GM06990 (cell line): ENCODE measurements at regions not wholly inside any gene's neighbourhood (a gene's known extent, or its start where the extent isn't known, plus 50 kb on each side); places are given as distances from the start of the nearest gene placed in this dataset.
"Not testable (repeated sequence)": the region's sequence is repeated elsewhere in the genome, so short reads cannot be mapped to it uniquely, and the experiment has no call there.

Experiments
- DNase-seq: peaks from one replicate; pipeline ENCODE4 v3.0.0-alpha.2; 2011; ENCODE audit not compliant: insufficient read length; ENCODE audit errors: extremely low read depth
- H3K27me3 ChIP-seq: replicated peaks from 2 replicates; pipeline ENCODE4 v1.6.0; 2011; ENCODE audit warnings: low read length; ENCODE audit not compliant: control insufficient read depth, insufficient read depth
- H3K36me3 ChIP-seq: 2 replicates; pipeline ENCODE4 v1.5.1; 2011; ENCODE audit warnings: low read length; ENCODE audit not compliant: control insufficient read depth, insufficient read depth
- H3K4me3 ChIP-seq: replicated peaks from 2 replicates; pipeline ENCODE4 v1.5.1; 2011; ENCODE audit warnings: low read depth, mild to moderate bottlenecking, control low read depth, low read length
- TF ChIP-seq, protein P1 (sequence below): IDR thresholded peaks from 2 replicates; pipeline ENCODE4 v1.5.1; 2011; ENCODE audit warnings: low read length, control low read depth, mild to moderate bottlenecking, inconsistent platforms; ENCODE audit not compliant: insufficient read depth, poor library complexity, severe bottlenecking

DNA sequence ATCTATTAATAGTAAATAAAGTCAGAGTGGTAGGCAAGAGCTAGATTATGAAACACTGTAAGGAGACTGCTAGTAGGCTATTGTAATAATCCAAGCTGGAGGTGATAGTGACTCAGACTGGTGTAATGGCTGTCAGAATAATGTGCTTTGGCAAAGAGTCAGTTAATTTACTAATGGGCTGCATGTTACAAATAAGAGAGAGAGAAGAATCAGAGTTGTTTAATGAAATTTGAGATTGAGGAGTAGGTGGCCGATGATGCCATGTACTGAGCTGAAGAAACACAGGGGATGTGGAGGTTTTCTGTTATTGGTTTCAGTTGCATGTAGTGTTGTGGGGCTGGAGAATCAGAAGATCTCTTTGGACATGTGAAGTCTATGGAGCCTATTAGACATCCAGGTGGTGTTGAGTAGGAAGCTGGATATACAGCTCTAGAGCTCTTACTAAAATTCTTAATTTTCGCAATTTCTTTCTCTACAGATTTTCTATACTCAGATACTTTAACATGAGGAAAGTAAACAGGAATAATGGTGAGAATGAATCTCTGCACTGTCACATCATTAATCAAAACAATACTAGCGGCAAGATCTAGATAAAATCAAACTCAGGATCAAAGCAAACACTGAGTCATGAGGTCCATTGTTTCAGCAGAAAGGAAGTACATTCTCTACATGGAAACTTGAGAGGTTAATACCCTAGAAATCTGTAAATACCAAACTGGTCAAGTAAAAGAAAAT lies 167.7 kb downstream of the SIM1 start:
- H3K36me3 ChIP-seq, result no peaks in the 10 kb centered on the region
- no peak overlapping the region for H3K4me3 ChIP-seq
- no peak for DNase-seq
- TF ChIP-seq, protein P1, sequence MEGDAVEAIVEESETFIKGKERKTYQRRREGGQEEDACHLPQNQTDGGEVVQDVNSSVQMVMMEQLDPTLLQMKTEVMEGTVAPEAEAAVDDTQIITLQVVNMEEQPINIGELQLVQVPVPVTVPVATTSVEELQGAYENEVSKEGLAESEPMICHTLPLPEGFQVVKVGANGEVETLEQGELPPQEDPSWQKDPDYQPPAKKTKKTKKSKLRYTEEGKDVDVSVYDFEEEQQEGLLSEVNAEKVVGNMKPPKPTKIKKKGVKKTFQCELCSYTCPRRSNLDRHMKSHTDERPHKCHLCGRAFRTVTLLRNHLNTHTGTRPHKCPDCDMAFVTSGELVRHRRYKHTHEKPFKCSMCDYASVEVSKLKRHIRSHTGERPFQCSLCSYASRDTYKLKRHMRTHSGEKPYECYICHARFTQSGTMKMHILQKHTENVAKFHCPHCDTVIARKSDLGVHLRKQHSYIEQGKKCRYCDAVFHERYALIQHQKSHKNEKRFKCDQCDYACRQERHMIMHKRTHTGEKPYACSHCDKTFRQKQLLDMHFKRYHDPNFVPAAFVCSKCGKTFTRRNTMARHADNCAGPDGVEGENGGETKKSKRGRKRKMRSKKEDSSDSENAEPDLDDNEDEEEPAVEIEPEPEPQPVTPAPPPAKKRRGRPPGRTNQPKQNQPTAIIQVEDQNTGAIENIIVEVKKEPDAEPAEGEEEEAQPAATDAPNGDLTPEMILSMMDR, result no peak
- H3K27me3 ChIP-seq, result no peaks in the 10 kb centered on the region

DNA sequence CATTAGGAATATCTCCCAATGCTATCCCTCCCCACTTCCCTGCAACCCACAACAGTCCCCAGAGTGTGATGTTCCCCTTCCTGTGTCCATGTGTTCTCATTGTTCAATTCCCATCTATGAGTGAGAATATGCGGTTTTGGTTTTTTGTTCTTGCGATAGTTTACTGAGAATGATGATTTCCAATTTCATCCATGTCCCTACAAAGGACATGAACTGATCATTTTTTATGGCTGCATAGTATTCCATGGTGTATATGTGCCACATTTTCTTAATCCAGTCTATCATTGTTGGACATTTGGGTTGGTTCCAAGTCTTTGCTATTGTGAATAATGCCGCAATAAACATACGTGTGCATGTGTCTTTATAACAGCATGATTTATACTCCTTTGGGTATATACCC lies 169.5 kb downstream of the SIM1 start:
- H3K4me3 ChIP-seq, H3K36me3 ChIP-seq, H3K27me3 ChIP-seq, DNase-seq: not testable (repeated sequence)

DNA sequence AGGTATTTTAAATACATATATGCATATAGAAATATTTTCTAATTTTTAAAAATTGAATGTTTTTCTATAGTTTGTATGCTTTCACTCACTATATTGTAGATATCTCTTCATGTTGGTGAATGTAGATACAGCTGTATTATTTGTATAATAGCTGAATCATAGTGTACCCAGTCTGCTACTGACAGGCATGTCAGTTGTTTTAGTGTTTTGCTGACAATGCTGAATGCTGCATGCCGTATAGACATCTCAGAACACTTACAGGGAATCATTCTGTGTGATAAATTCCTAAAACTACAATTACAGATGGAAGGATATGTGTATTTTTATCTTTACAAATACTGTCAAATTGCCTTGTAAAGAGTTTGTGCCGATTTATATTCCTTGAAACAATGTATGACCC lies 175.4 kb downstream of the SIM1 start:
- DNase-seq, result no peak
- no peak overlapping the region for H3K4me3 ChIP-seq

DNA sequence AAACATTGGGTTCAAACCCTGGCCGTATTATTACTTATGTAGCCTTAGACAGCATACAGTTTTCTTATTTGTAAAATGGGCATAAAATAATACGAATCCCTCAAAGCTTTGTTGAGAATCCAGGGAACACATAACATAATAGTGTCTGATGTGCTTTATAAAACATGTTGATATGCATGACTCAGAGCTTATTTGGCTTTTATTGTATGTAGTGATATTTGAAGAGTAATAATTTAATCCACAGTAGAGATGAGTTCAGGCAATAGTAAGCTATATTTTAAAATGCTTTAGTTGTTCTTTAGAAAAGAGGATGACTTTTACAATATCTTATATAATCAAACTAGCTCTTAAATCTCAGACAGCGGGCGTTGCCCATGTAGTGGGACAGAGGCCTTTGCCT lies 176.4 kb downstream of the SIM1 start:
- Histone ChIP-seq H3K36me3 (no peaks in the 10 kb centered on the region), H3K4me3 (no peak overlapping the region), H3K27me3 (no peaks in the 10 kb centered on the region)
- no peak for DNase-seq
- TF ChIP-seq, protein P1, result no peak

More for the DNA sequence above, 175.4 kb downstream of the SIM1 start:
- TF ChIP-seq, protein P1, result no peak
- Histone ChIP-seq H3K27me3 (no peaks in the 10 kb centered on the region), H3K36me3 (no peaks in the 10 kb centered on the region)

DNA sequence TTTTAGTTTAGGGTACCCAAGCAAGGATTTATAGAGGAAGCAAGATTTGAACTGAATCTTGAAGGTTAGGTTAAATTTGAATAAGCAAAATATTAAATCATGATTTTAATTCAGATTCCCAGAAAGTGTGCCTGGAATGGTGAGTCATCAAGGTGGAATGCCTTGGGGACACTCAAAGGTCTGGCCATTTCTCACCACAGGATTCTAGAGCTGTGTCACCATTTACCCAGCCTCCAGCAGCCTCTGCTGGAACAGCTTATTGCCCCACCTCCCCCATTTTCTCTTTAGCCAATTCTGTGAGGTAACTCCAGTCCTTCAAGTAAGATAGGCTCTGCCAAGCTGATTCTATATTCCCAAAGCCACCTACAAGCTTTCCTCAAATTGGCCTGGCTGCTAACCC lies 181.4 kb downstream of the SIM1 start:
- no peak for DNase-seq
- no peaks in the 10 kb centered on the region; the same call in 1 of the 2 replicates for H3K27me3 ChIP-seq
- TF ChIP-seq, protein P1, result no peak
- H3K4me3 ChIP-seq, result no peak overlapping the region
- no peaks in the 10 kb centered on the region for H3K36me3 ChIP-seq

DNA sequence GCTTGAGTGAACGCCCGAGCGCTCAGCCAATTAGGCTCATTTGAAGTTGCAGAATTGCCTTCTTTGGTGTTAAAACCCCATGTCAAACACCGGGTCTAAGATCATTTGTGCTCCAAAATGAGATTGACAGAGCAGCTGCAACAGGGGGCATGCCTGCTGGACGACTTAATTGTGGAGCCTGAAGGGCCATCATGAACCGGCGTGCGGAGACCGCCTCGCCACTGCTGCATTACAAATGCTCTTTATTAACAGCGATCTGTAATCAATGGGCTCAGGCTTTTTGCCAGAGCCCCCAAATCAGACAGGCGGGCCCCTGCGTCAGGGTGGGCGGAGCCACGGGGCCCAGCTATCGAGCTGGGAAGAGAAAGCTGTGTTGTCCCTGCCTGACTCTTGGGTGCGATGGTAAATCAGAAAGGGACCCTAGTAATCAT lies 183.2 kb downstream of the SIM1 start:
- no peak overlapping the region for H3K4me3 ChIP-seq
- no peak for DNase-seq
- H3K27me3 ChIP-seq, result no peaks in the 10 kb centered on the region; the same call in 1 of the 2 replicates
- H3K36me3 ChIP-seq, result no peaks in the 10 kb centered on the region
- TF ChIP-seq, protein P1, result no peak
